HCT116 (cell line): ENCODE measurements at regions not wholly inside any gene's neighbourhood (a gene's known extent, or its start where the extent isn't known, plus 50 kb on each side); places are given as distances from the start of the nearest gene placed in this dataset.

Experiments used
- ATAC-seq: fragments of 200-7000 bp; cut with Tn5 transposase; 2 replicates; pipeline ENCODE4 v1.9.1; 2020; ENCODE audit warnings: mild to moderate bottlenecking, moderate library complexity
- BruUV-seq: library from RNA; stranded (reverse); fragments of 400-500 nt; replicated peaks from 2 replicates; lab custom pipeline; 2021; lab: Mats Ljungman, UMichigan
- CTCF ChIA-PET: fragments of 300-600 bp; sonication (Branson Sonifier 250); formaldehyde crosslinking; loops from one replicate; lab custom pipeline; 2021; ENCODE audit warnings: antibody characterized with exemption; lab: Charles Lee
- POLR2A ChIA-PET: fragments of 300-600, 350-600 bp; sonication (Branson Sonifier 250); formaldehyde crosslinking; loops from one replicate; lab custom pipeline; 2021; ENCODE audit warnings: antibody characterized with exemption; lab: Charles Lee
- RAD21 ChIA-PET, 2 experiments: fragments of 300-600 bp; sonication (Branson Sonifier 250); formaldehyde crosslinking; loops; one replicate each; lab custom pipeline; 2023; ENCODE audit warnings: low total read pairs in 2 of 2; ENCODE audit not compliant: uncharacterized antibody in 2 of 2, unreplicated experiment in 2 of 2, low non-redundant PET in 1 of 2; lab: Charles Lee
- DNase-seq: peaks from one replicate; pipeline ENCODE4 v3.0.0-alpha.2; 2010; ENCODE audit warnings: low read depth, low spot score
- H2AFZ ChIP-seq: fragments of 200-600 bp; shearing (Covaris generic), sonication (generic); 2 replicates; pipeline ENCODE4 v1.6.1; 2017; ENCODE audit warnings: low read depth, mixed run types, mixed read lengths, antibody characterized with exemption, low read length; ENCODE audit not compliant: poor library complexity, severe bottlenecking
- H3K27ac ChIP-seq: 2 replicates; pipeline ENCODE4 v1.5.1; 2012; ENCODE audit warnings: low read depth, low read length
- H3K27me3 ChIP-seq: fragments of 200-600 bp; sonication (generic); 2 replicates; pipeline ENCODE4 v1.6.1; 2016; ENCODE audit warnings: mixed run types, low read length, mixed read lengths; ENCODE audit not compliant: insufficient read depth
- H3K36me3 ChIP-seq, 2 experiments: fragments of 200-500 bp in 1 of 2; fragments of 200-600 bp in 1 of 2; sonication (Bioruptor generic) in 1 of 2; sonication (generic) in 1 of 2; 2 replicates each; pipeline versions ENCODE4 v1.5.1 to v1.6.1; 2014 to 2016; ENCODE audit warnings: low read length in 2 of 2, inconsistent platforms in 1 of 2, mixed read lengths in 1 of 2, mixed run types in 1 of 2; ENCODE audit not compliant: insufficient read depth in 2 of 2, control insufficient read depth in 1 of 2
- H3K4me1 ChIP-seq, 2 experiments: fragments of 200-600 bp in 1 of 2; sonication (generic) in 1 of 2; 2 replicates each; pipeline versions ENCODE4 v1.5.1 to v1.6.1; 2012 to 2017; ENCODE audit warnings: low read length in 2 of 2, inconsistent platforms in 1 of 2, mild to moderate bottlenecking in 1 of 2, mixed read lengths in 1 of 2, mixed run types in 1 of 2, moderate library complexity in 1 of 2; ENCODE audit not compliant: insufficient read depth in 2 of 2, control insufficient read depth in 1 of 2
- H3K4me2 ChIP-seq: fragments of 200-600 bp; sonication (generic); 2 replicates; pipeline ENCODE4 v1.6.1; 2017; ENCODE audit warnings: mixed run types, low read length, mixed read lengths
- H3K4me3 ChIP-seq, 2 experiments: fragments of 200-600 bp in 1 of 2; sonication (generic) in 1 of 2; replicated peaks in 1 of 2; 2 replicates each; pipeline ENCODE4 v1.5.1; 2011 to 2016; ENCODE audit warnings: low read length in 2 of 2, control low read depth in 1 of 2, low read depth in 1 of 2, mild to moderate bottlenecking in 1 of 2, mixed read lengths in 1 of 2, mixed run types in 1 of 2
- H3K79me2 ChIP-seq: fragments of 200-600 bp; sonication (generic); 2 replicates; pipeline ENCODE4 v1.6.1; 2017; ENCODE audit warnings: mild to moderate bottlenecking, mixed run types, low read length, moderate library complexity, mixed read lengths; ENCODE audit not compliant: insufficient read depth
- H3K9ac ChIP-seq: fragments of 200-600 bp; sonication (generic); 2 replicates; pipeline ENCODE4 v1.6.1; 2016; ENCODE audit warnings: low read length, mixed read lengths
- H3K9me2 ChIP-seq: fragments of 200-600 bp; sonication (generic), shearing (Covaris generic); 2 replicates; pipeline ENCODE4 v1.6.1; 2017; ENCODE audit warnings: mixed run types, mild to moderate bottlenecking, moderate library complexity; ENCODE audit not compliant: insufficient read depth
- H3K9me3 ChIP-seq, 2 experiments: fragments of 200-500 bp in 1 of 2; fragments of 200-600 bp in 1 of 2; sonication (Bioruptor generic) in 1 of 2; sonication (generic) in 1 of 2; 2 replicates each; pipeline ENCODE4 v1.6.1; 2014 to 2017; ENCODE audit warnings: low read length in 2 of 2, mixed read lengths in 2 of 2, inconsistent platforms in 1 of 2, low read depth in 1 of 2, mild to moderate bottlenecking in 1 of 2, mixed run types in 1 of 2, moderate library complexity in 1 of 2; ENCODE audit not compliant: control insufficient read depth in 1 of 2, insufficient read depth in 1 of 2
- H4K20me1 ChIP-seq: fragments of 200-600 bp; sonication (generic), shearing (Covaris generic); 2 replicates; pipeline ENCODE4 v1.6.1; 2017; ENCODE audit warnings: mixed run types, mild to moderate bottlenecking, moderate library complexity; ENCODE audit not compliant: insufficient read depth
- CBX3 ChIP-seq: IDR thresholded peaks from 2 replicates; pipeline ENCODE4 v1.6.1; 2012; ENCODE audit warnings: low read depth
- CEBPB ChIP-seq: IDR thresholded peaks from 2 replicates; pipeline ENCODE4 v1.6.1; 2012; ENCODE audit warnings: low read depth
- EGR1 ChIP-seq: IDR thresholded peaks from 2 replicates; pipeline ENCODE4 v1.6.1; 2012; ENCODE audit warnings: low read depth
- ELF1 ChIP-seq: IDR thresholded peaks from 2 replicates; pipeline ENCODE4 v1.6.1; 2012; ENCODE audit warnings: low read depth, borderline replicate concordance
- EZH2 ChIP-seq: fragments of 200-600 bp; sonication (generic); IDR thresholded peaks from 2 replicates; pipeline ENCODE4 v1.6.1; 2017; ENCODE audit warnings: antibody characterized with exemption, mixed run types
- EZH2phosphoT487 ChIP-seq: fragments of 200-600 bp; IDR thresholded peaks from 2 replicates; pipeline ENCODE4 v1.6.1; 2018; ENCODE audit warnings: antibody characterized with exemption, borderline replicate concordance
- FOSL1 ChIP-seq: IDR thresholded peaks from 2 replicates; pipeline ENCODE4 v1.6.1; 2012; ENCODE audit warnings: low read depth
- JUND ChIP-seq: IDR thresholded peaks from 2 replicates; pipeline ENCODE4 v1.6.1; 2012
- MAX ChIP-seq: IDR thresholded peaks from 2 replicates; pipeline ENCODE4 v1.6.1; 2012
- POLR2A ChIP-seq: IDR thresholded peaks from 2 replicates; pipeline ENCODE4 v1.7.0; 2011; ENCODE audit warnings: borderline replicate concordance; ENCODE audit not compliant: insufficient read depth, insufficient read length; ENCODE audit errors: extremely low read depth
- POLR2AphosphoS5 ChIP-seq: IDR thresholded peaks from 2 replicates; pipeline ENCODE4 v1.6.1; 2011; ENCODE audit warnings: mild to moderate bottlenecking, low read depth, low read length, moderate library complexity
- SIN3A ChIP-seq: IDR thresholded peaks from 2 replicates; pipeline ENCODE4 v1.6.1; 2012; ENCODE audit warnings: low read depth
- SP1 ChIP-seq: IDR thresholded peaks from 2 replicates; pipeline ENCODE4 v1.6.1; 2012; ENCODE audit warnings: low read depth
- SRF ChIP-seq: IDR thresholded peaks from 2 replicates; pipeline ENCODE4 v1.6.1; 2012; ENCODE audit warnings: low read depth
- ZBTB33 ChIP-seq: IDR thresholded peaks from 2 replicates; pipeline ENCODE4 v1.6.1; 2011; ENCODE audit warnings: mild to moderate bottlenecking, low read length, moderate library complexity; ENCODE audit not compliant: insufficient replicate concordance; ENCODE audit errors: extremely low read depth
- intact Hi-C: fragments of 100-400 bp; cut with micrococcal nuclease; formaldehyde crosslinking; loops from 2 replicates; pipeline ENCODE4 v1.10.0; 2022
- TF ChIP-seq, protein P1 (sequence below): IDR thresholded peaks from 2 replicates; pipeline ENCODE4 v1.6.1; 2012; ENCODE audit warnings: low read depth
- TF ChIP-seq, protein P2 (sequence below): IDR thresholded peaks from 2 replicates; pipeline ENCODE4 v1.6.1; 2012

GRCh38 chr13:40233731-40234195 is 432.7 kb downstream of the FOXO1 start (continued):
- no peak for TF ChIP-seq CEBPB
- TF ChIP-seq SRF: no peak
- no peak for TF ChIP-seq EGR1
- TF ChIP-seq, protein P1, sequence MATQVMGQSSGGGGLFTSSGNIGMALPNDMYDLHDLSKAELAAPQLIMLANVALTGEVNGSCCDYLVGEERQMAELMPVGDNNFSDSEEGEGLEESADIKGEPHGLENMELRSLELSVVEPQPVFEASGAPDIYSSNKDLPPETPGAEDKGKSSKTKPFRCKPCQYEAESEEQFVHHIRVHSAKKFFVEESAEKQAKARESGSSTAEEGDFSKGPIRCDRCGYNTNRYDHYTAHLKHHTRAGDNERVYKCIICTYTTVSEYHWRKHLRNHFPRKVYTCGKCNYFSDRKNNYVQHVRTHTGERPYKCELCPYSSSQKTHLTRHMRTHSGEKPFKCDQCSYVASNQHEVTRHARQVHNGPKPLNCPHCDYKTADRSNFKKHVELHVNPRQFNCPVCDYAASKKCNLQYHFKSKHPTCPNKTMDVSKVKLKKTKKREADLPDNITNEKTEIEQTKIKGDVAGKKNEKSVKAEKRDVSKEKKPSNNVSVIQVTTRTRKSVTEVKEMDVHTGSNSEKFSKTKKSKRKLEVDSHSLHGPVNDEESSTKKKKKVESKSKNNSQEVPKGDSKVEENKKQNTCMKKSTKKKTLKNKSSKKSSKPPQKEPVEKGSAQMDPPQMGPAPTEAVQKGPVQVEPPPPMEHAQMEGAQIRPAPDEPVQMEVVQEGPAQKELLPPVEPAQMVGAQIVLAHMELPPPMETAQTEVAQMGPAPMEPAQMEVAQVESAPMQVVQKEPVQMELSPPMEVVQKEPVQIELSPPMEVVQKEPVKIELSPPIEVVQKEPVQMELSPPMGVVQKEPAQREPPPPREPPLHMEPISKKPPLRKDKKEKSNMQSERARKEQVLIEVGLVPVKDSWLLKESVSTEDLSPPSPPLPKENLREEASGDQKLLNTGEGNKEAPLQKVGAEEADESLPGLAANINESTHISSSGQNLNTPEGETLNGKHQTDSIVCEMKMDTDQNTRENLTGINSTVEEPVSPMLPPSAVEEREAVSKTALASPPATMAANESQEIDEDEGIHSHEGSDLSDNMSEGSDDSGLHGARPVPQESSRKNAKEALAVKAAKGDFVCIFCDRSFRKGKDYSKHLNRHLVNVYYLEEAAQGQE: no peak
- TF ChIP-seq, protein P2, sequence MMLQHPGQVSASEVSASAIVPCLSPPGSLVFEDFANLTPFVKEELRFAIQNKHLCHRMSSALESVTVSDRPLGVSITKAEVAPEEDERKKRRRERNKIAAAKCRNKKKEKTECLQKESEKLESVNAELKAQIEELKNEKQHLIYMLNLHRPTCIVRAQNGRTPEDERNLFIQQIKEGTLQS: no peak
- no peak for TF ChIP-seq CBX3

DNA sequence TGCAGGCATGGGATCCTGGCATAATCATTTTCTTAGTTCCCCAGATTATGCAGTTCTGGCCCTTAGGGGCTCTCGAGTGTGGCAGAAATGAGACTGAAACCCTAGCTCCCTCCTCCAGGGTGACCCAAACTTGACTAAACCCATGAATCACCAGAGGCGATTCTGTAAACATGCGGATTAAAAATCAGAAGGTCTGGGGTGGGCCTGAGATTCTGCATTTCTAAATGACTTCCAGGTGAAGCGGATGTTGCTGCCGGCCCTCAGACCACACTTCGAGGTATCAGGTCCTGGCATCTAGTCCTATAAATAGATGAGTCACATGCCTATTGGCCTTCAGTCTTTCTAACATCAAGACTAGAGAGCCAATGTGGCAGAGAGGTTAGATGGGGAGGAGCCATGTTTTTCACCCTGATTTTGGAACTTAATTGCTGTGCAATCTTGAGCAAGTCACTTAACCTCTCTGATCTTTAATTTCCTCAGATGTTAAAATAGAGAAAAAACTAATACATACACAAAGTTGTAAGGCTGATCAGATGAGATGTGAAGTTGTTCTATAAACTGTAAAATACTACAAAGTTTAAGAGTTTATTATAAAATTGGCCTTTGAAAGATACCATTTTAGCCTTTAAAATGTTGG is 431.2 kb downstream of the FOXO1 start:
- H3K9me2 ChIP-seq: no peaks in the 10 kb centered on the region
- no TSS peak for BruUV-seq
- no peaks in the 10 kb centered on the region for H4K20me1 ChIP-seq
- DNase-seq (no peak), ATAC-seq (no peak)
- no peak overlapping the region for H3K4me3 ChIP-seq
- H2AFZ ChIP-seq: no peak overlapping the region
- no peaks in the 10 kb centered on the region for H3K9me3 ChIP-seq
- H3K4me1 ChIP-seq: no peaks in the 10 kb centered on the region
- H3K4me2 ChIP-seq: no peak overlapping the region
- POLR2A ChIA-PET: no interaction called here
- no peaks in the 10 kb centered on the region for H3K36me3 ChIP-seq
- no peaks in the 10 kb centered on the region for H3K27me3 ChIP-seq
- RAD21 ChIA-PET: no interaction called here
- H3K27ac ChIP-seq: no peak overlapping the region
- H3K79me2 ChIP-seq: no peaks in the 10 kb centered on the region
- intact Hi-C loops: no loop called here
- no peak overlapping the region for H3K9ac ChIP-seq
- CTCF ChIA-PET: no interaction called here
- no peak for TF ChIP-seq CEBPB
- no peak for TF ChIP-seq SP1
- no peak for TF ChIP-seq ELF1
- no peak for TF ChIP-seq SIN3A
- no peak for TF ChIP-seq EZH2phosphoT487
- no peak for TF ChIP-seq POLR2A
- TF ChIP-seq FOSL1: no peak
- TF ChIP-seq JUND: no peak
- no peak for TF ChIP-seq POLR2AphosphoS5
- no peak for TF ChIP-seq CBX3
- no peak for TF ChIP-seq MAX
- no peak for TF ChIP-seq EZH2
- TF ChIP-seq, protein P1: no peak
- TF ChIP-seq ZBTB33: no peak
- TF ChIP-seq EGR1: no peak
